GM19372 (cell line): ENCODE measurements at regions not wholly inside any gene's neighbourhood (a gene's known extent, or its start where the extent isn't known, plus 50 kb on each side); places are given as distances from the start of the nearest gene placed in this dataset.
"Not testable (repeated sequence)": the region's sequence is repeated elsewhere in the genome, so short reads cannot be mapped to it uniquely, and the experiment has no call there.

Source experiments
- ATAC-seq: cut with Tn5 transposase; IDR thresholded peaks from one replicate; pipeline ENCODE4 v1.9.1; 2021; ENCODE audit warnings: mild to moderate bottlenecking, low read depth, moderate library complexity; ENCODE audit not compliant: unreplicated experiment

- ATAC-seq, result no peak
These were observed 756.7 kb downstream of the GATA3 start for GRCh38 chr10:8811201-8811600.

GRCh38 chr10:8815969-8816368, 761.5 kb downstream of the GATA3 start:
- no peak for ATAC-seq

- no peak for ATAC-seq
These were observed 762.8 kb downstream of the GATA3 start for GRCh38 chr10:8817299-8817698.

- no peak for ATAC-seq
These were observed 771.1 kb downstream of the GATA3 start for GRCh38 chr10:8825611-8826010.

GRCh38 chr10:8829592-8829991, 775.1 kb downstream of the GATA3 start:
- ATAC-seq, result no peak

DNA sequence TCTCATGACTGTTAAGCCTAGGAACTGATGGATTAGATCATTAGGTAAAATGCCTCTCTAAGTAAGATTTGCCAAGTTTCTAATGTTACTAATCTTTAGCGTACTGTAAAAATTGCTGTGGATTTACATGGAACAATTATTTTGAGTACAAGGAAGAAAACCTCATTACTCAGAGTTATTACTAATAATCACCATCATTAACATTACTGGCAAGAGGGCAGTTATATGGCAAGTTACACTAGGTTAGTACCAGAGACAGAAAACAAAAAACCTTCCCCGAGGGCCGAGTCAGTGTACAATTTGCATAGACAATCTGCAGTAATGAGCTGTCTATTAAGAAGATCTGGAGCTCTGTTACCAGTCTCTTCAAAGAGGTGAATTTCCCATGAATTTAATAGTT, 775.6 kb downstream of the GATA3 start:
- ATAC-seq, result no peak

- no peak for ATAC-seq
These were observed 776.4 kb downstream of the GATA3 start for GRCh38 chr10:8830876-8831275.

DNA sequence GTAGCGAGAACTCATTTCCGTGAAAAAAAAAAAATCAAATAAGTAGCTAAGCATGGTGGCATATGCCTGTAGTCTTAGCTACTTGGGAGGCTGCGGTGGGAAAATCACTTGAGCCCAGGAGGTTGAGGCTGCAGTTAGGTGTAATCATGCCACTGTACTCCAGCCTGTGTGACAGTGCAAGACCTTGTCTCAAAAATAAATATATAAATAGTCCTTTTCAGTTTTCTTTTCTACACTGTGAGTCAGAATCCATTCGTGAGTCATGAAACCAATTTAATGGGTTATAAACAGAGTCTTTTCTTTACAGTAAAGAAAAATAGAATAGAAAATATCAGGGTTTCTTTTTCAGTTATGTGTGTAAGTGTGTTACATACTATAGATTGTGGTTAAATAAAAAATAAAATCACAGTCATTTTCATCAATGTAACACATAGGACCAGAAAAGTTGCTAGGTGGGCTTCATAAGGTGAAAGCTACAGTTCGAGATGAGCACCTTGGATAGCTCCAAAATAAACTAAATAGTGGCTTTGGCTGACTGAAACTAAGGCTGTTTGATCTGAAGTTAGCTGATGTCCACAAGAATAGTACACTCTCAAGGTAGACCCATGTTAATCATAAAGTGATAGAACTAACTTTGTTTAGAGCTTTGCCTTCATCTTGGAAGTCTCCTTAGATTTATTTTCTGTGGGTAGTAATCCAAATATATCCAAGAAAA, 781.1 kb downstream of the GATA3 start:
- ATAC-seq, result no peak

DNA sequence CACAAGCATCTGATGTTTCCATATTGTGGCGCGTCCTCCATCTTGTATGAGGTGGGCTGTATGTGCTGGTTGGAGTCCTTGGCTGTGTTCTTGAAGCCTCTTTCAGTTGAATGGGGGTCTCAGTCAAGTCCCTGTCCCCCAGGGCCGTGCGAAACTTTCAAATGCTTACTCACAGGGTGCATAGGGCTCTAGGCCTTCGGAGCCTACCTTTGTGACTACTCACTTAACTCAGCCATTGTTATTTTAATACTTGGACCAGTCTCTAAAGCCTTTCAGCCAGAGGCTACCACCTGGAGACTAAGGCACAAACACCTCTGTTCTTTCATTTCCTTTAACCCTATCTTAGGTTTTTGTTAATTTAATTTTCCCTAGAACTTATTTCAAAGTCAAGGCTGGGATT, 785.9 kb downstream of the GATA3 start:
- ATAC-seq, result no peak

DNA sequence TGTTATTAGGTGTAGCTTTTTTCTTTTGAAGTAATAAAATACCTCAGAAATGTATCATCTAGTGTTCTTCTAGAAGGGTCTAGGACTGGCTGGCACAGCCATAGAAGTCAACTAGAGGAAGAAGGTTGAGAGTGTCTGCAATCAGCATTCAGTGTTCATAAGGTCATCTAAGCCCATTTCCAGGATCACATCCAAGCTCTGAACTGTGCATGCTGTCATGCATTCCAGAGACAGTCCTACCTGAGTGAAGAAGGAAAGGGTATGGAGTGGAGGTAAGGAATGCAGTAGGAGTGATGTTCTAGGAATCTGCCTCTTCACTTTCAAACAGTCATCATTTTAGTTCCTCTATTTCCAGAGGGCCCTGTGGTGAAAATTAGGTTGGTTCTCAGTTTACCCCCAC, 789.7 kb downstream of the GATA3 start:
- no peak for ATAC-seq

DNA sequence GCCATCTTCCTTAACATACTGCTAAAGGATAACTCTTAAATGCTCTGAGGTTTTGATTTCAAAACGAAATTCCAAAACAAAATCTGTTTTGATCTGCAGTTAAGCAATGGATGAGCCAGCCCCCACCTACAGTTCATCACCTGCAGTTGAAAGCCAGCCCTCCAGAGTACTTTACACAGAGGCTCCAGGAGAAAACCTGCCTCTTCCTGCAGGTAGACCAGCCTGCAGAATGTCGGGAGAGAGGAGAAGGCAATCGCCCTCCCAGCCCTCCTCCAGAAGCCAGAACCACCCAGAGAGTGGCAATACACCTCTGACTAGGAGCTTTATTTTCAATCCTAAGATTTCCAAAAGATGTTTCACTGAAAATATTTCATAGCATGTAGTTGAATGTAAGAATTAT, 798.1 kb downstream of the GATA3 start:
- no peak for ATAC-seq

- ATAC-seq, result no peak
These were observed 798.6 kb downstream of the GATA3 start for GRCh38 chr10:8853048-8853447.

GRCh38 chr10:8868924-8869323, 814.4 kb downstream of the GATA3 start:
- not testable (repeated sequence) for ATAC-seq

DNA sequence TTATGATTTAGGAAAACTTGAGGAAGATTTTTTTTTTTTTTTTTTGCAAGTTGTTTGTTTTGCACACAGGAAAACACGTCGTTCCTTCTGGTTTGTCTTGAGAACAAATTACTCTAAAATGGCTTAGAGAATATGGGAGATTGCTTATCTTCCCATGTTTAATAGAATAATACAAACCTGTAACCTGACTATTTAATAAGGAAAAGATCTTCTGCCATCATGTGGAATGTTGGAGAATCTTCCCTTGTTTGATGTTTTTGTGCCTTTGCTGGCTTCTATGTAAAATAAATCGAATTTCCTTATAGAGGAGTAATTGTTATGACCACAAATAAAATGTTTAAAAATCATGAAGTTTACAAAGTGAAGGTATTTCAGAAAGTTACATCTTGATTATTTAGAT, 818.8 kb downstream of the GATA3 start:
- ATAC-seq, result no peak

- ATAC-seq, result no peak
These were observed 819.8 kb downstream of the GATA3 start for GRCh38 chr10:8874268-8874667.

GRCh38 chr10:8874972-8875371, 820.5 kb downstream of the GATA3 start:
- ATAC-seq, result no peak

DNA sequence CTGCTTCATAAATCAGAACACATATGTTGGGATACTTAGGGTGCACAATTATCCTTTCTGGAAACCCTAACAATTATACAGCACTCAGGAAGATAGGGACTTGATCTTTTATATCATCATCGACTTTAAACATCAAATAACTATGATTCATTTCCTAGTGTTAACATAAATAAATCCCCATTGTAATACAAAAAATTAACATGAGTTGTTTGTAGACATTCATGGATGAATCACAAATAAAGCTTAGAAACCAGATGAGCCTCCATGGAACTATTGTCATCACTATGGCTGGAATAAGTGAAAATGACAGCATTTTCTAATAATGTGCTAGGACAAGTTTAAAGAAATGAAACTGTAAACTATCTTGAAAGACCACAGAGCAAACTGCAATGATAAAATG, 821.7 kb downstream of the GATA3 start:
- ATAC-seq, result no peak

DNA sequence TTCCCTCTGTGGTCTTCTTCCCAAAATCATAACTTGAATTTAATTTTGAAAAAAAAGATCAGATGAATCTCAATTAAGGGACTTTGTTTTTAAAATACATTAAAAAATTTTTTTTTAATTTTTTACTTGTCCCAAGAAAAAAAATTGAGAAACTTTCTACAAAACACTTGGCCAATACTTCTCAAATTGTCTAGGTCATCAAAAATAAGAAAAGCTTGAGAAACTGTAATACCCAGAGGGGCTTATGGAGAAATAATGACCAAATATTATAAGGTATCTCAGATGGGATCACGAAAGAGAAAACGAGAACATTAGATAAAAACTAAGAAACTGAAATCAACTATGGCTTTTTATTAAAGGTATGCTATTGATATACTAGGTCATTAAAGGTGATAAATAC, 835.0 kb downstream of the GATA3 start:
- no peak for ATAC-seq

DNA sequence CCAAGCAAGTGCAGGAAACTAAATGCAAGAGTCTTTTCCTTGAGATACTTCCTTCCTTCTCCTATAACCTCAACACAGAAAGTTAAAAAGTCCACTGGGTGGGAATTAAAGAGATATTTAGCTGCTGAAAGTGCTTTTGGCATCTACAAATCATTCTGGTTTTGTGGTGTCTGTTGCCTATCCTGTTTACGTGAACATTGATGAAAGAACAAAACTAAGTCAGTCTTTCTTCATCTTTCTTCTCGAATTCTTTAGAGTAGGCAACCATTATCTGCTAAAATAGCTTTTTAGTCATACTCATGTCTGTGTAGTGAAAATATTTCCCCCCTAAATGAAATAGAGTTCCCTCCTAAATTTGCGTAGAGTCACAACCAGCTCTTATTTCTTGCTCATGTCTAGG, 838.6 kb downstream of the GATA3 start:
- no peak for ATAC-seq

DNA sequence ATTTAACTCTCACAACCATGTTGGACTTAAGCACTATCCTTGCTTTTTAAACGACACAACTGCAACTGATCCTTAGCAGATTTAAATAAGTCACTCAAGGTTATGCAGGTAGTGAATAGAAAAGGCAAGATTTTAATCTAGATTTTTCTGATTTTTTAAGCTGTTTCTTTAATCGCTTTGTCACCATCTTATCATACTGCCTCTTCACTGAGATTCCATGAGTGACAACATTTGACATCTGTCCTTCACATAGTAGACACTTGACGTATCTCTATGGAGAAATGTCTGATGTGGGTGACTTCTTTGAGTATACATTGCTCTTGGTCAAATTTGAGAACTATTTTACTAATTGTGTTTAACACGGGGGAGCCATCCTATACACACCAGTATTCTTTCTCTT, 839.7 kb downstream of the GATA3 start:
- ATAC-seq, result no peak

DNA sequence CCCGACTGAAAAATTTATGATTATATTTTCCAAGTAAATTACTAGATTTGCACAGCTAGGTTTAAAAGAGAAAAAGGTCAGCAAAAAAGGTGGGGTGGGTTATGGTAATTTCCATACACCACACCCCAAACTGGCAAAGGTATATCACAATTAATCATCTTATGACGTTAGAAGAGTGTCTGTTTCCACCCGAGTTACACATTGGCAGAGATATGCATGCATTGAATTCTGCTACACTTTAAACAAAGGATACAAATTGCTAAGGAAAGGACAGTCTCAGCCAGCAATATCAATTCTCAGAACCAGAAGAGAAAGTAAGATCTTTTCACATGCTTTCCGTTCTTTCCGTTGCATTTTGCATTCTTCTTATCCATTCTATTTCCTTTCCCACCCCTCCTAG, 843.3 kb downstream of the GATA3 start:
- ATAC-seq, result no peak

DNA sequence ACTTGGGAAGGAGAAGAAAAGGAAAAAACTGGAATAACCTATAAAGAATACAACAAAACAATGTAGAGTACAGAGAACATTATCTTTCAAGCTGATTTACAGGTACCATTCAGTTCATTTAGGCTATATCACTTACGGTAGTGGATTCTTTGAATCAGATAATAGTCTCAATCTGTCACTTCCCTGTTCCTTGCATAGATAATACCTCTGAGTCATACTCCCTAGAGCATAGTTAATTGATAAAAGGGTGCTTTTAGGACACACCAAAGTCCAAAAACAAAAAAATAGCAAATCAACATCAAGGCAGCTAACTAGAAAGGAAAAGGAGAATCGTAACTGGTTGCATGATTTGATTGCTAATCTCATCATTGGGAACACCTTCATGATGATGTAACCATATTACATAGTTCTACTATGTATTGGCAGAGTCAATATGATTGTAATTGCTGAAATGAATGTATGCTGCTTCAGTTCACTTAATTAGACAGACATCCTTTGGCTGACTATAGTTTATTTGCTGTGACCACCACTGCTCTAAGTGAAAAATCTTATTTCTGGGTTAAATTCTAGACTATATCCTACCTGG, 844.4 kb downstream of the GATA3 start:
- ATAC-seq, result no peak

DNA sequence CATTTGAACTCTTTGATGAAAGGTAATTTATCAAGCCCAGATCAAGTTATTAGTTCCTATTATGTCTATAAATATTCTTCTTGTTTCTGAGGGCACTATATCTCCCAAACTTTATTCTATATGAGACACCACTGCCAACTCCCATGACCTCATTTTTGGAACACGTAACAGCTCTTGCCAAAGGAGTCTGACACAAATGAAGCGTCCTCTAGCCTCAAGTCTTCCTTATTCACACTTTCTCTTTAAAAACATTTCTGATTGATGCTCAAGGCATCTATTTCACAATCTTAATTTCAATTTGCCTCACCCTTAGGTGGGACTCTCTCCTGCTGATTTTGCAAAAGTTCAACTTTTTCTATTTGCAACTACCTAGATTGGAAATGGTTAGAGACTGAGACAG, 848.4 kb downstream of the GATA3 start:
- ATAC-seq, result no peak
